A549 (cell line): ENCODE measurements at regions not wholly inside any gene's neighbourhood (a gene's known extent, or its start where the extent isn't known, plus 50 kb on each side); places are given as distances from the start of the nearest gene placed in this dataset.

Experiments
- CTCF ChIP-seq: fragments of >200 bp; sonication (Bioruptor Twin); formaldehyde crosslinking; IDR thresholded peaks from 3 replicates; pipeline ENCODE4 v1.5.1; 2016
- EP300 ChIP-seq, 2 experiments: fragments of >200 bp; sonication (Bioruptor Twin); formaldehyde crosslinking; IDR thresholded peaks; 2 replicates in 1 of 2; 3 replicates in 1 of 2; pipeline ENCODE4 v1.6.1; 2016 to 2017
- FOSL2 ChIP-seq, 2 experiments: fragments of 450-650 bp in 1 of 2; fragments of >200 bp in 1 of 2; sonication (Bioruptor Twin) in 1 of 2; formaldehyde crosslinking; IDR thresholded peaks; 2 replicates each; pipeline versions ENCODE4 v1.5.0 to v1.6.1; 2016 to 2020; ENCODE audit warnings: mild to moderate bottlenecking in 1 of 2, moderate library complexity in 1 of 2
- GATA3 ChIP-seq: IDR thresholded peaks from 2 replicates; pipeline ENCODE4 v1.6.1; 2012; ENCODE audit warnings: borderline replicate concordance
- KDM5A ChIP-seq: fragments of 200-600 bp; sonication (generic); IDR thresholded peaks from 2 replicates; pipeline ENCODE4 v1.6.1; 2016; ENCODE audit warnings: antibody characterized with exemption, mild to moderate bottlenecking
- POLR2A ChIP-seq: IDR thresholded peaks from 2 replicates; pipeline ENCODE4 v1.6.1; 2012; ENCODE audit warnings: mild to moderate bottlenecking, low read length
- POLR2AphosphoS2 ChIP-seq: conservative IDR thresholded peaks from 2 replicates; pipeline ENCODE4 v1.6.1; 2012; ENCODE audit warnings: low read length, improper control_type of control experiment, inconsistent platforms
- REST ChIP-seq: fragments of 200-600 bp; sonication (generic); IDR thresholded peaks from 2 replicates; pipeline ENCODE4 v1.6.1; 2016; ENCODE audit warnings: antibody characterized with exemption, mild to moderate bottlenecking, moderate library complexity

- no peak for TF ChIP-seq GATA3
- TF ChIP-seq REST: no peak
- no peak for TF ChIP-seq CTCF
- TF ChIP-seq POLR2A: no peak
- no peak for TF ChIP-seq EP300 (IDR thresholded peaks at IDR 0.05)
- no peak for TF ChIP-seq KDM5A
- TF ChIP-seq POLR2AphosphoS2: no peak
- no peak for TF ChIP-seq FOSL2 (IDR thresholded peaks at IDR 0.05)
- no peak for TF ChIP-seq FOSL2 (CRISPR knock-in tag; IDR thresholded peaks at IDR 0.05)
Measured at GRCh38 chr9:108117795-108118194, 628.2 kb upstream of the KLF4 start.
